SH-SY5Y (cell line): ENCODE measurements at regions not wholly inside any gene's neighbourhood (a gene's known extent, or its start where the extent isn't known, plus 50 kb on each side); places are given as distances from the start of the nearest gene placed in this dataset.

Experiments used
- GATA2 ChIP-seq: IDR thresholded peaks from 2 replicates; pipeline ENCODE4 v1.6.1; 2011; ENCODE audit warnings: mild to moderate bottlenecking, low read depth, low read length
- GATA3 ChIP-seq: IDR thresholded peaks from 2 replicates; pipeline ENCODE4 v1.6.1; 2011; ENCODE audit warnings: low read depth, mild to moderate bottlenecking, low read length, moderate library complexity

DNA sequence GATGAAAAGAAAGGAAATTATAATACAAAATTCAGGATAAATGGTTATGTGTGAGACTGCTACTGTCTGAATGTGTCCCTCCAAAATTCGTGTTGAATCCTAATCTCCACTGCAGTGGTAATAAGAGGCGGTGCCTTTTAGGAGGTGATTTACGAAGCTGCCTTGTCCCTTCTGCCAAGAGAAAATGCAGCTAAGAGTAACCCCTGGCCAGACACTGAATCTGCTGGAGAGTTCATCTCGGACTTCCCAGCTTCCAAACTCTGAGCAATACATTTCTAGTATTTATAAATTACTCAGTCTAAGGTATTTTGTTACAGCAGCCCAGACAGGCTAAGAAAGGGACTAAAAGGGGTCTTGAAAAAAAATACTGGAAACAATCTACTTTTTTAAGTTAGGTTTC is 152.6 kb downstream of the KLF12 start:
- no peak for TF ChIP-seq GATA2
- no peak for TF ChIP-seq GATA3
